ENCODE measurements at regions not wholly inside any gene's neighbourhood (a gene's known extent, or its start where the extent isn't known, plus 50 kb on each side); places are given as distances from the start of the nearest gene placed in this dataset.

- Histone ChIP-seq H2AFZ (no peak overlapping the region), H3K4me3 (no peak overlapping the region), H3K79me2 (replicated peaks; ENCODE audit: insufficient read depth) (no peaks in the 10 kb centered on the region), H3K36me3 (ENCODE audit: insufficient read depth) (no peaks in the 10 kb centered on the region), H3K4me1 (ENCODE audit: insufficient read depth) (no peaks in the 10 kb centered on the region), H3K27me3 (ENCODE audit: insufficient read depth) (no peaks in the 10 kb centered on the region), H3K4me2 (no peak overlapping the region), H3F3A (replicated peaks; ENCODE audit: low read depth) (no peaks in the 10 kb centered on the region), H4K20me1 (replicated peaks; ENCODE audit: insufficient read depth) (no peaks in the 10 kb centered on the region), H3K9me2 (ENCODE audit: insufficient read depth) (no peaks in the 10 kb centered on the region), H3K27ac (ENCODE audit: low read depth) (no peak overlapping the region)
- no peaks in the 10 kb centered on the region for H3K36me3 Mint-ChIP-seq (ENCODE audit: low read depth)
- H3K9me3 Mint-ChIP-seq, result peaks cover 3% of the 10 kb centered on the region; the same call in 1 of the 3 replicates
- no peak for TF ChIP-seq JUNB (IDR thresholded peaks at IDR 0.05; ENCODE audit: unreplicated experiment)
- no peak for TF ChIP-seq REST (IDR thresholded peaks at IDR 0.05; ENCODE audit: unreplicated experiment)
- no peak for TF ChIP-seq ZNF114 (CRISPR knock-in tag; IDR thresholded peaks at IDR 0.05)
- no peak for TF ChIP-seq CREB1 (CRISPR knock-in tag; IDR thresholded peaks at IDR 0.05; ENCODE audit: low read depth)
- TF ChIP-seq NANOG (IDR thresholded peaks at IDR 0.05; ENCODE audit: borderline replicate concordance), result no peak
- TF ChIP-seq, protein P1, sequence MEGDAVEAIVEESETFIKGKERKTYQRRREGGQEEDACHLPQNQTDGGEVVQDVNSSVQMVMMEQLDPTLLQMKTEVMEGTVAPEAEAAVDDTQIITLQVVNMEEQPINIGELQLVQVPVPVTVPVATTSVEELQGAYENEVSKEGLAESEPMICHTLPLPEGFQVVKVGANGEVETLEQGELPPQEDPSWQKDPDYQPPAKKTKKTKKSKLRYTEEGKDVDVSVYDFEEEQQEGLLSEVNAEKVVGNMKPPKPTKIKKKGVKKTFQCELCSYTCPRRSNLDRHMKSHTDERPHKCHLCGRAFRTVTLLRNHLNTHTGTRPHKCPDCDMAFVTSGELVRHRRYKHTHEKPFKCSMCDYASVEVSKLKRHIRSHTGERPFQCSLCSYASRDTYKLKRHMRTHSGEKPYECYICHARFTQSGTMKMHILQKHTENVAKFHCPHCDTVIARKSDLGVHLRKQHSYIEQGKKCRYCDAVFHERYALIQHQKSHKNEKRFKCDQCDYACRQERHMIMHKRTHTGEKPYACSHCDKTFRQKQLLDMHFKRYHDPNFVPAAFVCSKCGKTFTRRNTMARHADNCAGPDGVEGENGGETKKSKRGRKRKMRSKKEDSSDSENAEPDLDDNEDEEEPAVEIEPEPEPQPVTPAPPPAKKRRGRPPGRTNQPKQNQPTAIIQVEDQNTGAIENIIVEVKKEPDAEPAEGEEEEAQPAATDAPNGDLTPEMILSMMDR (conservative IDR thresholded peaks at IDR 0.05; ENCODE audit: low read depth in 2 of 2), result no peak
- no peak for TF ChIP-seq STAT1 (IDR thresholded peaks at IDR 0.05; ENCODE audit: unreplicated experiment)
- no peak for TF ChIP-seq ETS1 (IDR thresholded peaks at IDR 0.05)
- no peak for TF ChIP-seq POLR2AphosphoS5 (IDR thresholded peaks at IDR 0.05; ENCODE audit: low read depth)
- no peak for TF ChIP-seq EZH2phosphoT487 (IDR thresholded peaks at IDR 0.05; ENCODE audit: unreplicated experiment)
- no peak for TF ChIP-seq ZNF331 (CRISPR knock-in tag; IDR thresholded peaks at IDR 0.05; ENCODE audit: low read depth)
- no peak for TF ChIP-seq ZNF462 (CRISPR knock-in tag; IDR thresholded peaks at IDR 0.05)
- no peaks in the 10 kb centered on the region; the same call in 2 of the 3 replicates for H3K4me1 Mint-ChIP-seq
- no peaks in the 10 kb centered on the region for H3K27me3 Mint-ChIP-seq (ENCODE audit: insufficient read depth, low read depth, poor library complexity)
- H3K4me3 Mint-ChIP-seq, result no peak overlapping the region
- no peak overlapping the region for H3K27ac Mint-ChIP-seq
- DNase-seq (ENCODE audit: low spot score), result no peak
- ATAC-seq, result no peak
These were observed 1295.1 kb upstream of the PCDH20 start for GRCh38 chr13:62710787-62711186.

Data from GM23338 (cell line).